Mucosa of descending colon (tissue), 3 donors: ENCODE measurements at regions not wholly inside any gene's neighbourhood (a gene's known extent, or its start where the extent isn't known, plus 50 kb on each side); places are given as distances from the start of the nearest gene placed in this dataset.

Experiments used
- ATAC-seq: fragments of 200-7000 bp; cut with Tn5 transposase; one replicate; pipeline ENCODE4 v1.9.1; 2020; ENCODE audit warnings: mild to moderate bottlenecking, moderate library complexity
- DNase-seq, 3 donors: peaks; one replicate each; pipeline ENCODE4 v3.0.0-alpha.2; 2020
- H3K36me3 ChIP-seq: fragments of 200-600 bp; one replicate; pipeline ENCODE4 v1.8.0; 2021; ENCODE audit warnings: low read depth, mild to moderate bottlenecking
- H3K4me1 ChIP-seq: fragments of 200-600 bp; one replicate; pipeline ENCODE4 v1.8.0; 2021; ENCODE audit warnings: low read depth, mild to moderate bottlenecking
- H3K4me3 ChIP-seq: fragments of 200-600 bp; one replicate; pipeline ENCODE4 v1.8.0; 2021; ENCODE audit warnings: mild to moderate bottlenecking
- H3K9me3 ChIP-seq: fragments of 200-600 bp; one replicate; pipeline ENCODE4 v1.8.0; 2021; ENCODE audit warnings: mild to moderate bottlenecking
- CTCF ChIP-seq: fragments of 200-600 bp; IDR thresholded peaks from one replicate; pipeline ENCODE4 v1.8.0; 2022; ENCODE audit warnings: antibody characterized with exemption, mild to moderate bottlenecking
- intact Hi-C, 2 donors: fragments of 100-400 bp; cut with DNase I in 1 of 2; cut with micrococcal nuclease in 1 of 2; formaldehyde crosslinking; loops; one replicate each; pipeline versions ENCODE4 v1.11.0 to v1.11.1; 2022; cut with DNase I, micrococcal nuclease
- donor health status: DM: no; HTN: no; CAD: no; lungs with moderate emphysema.
- donor health status: DM: no; HTN: no; CAD: no.
- donor health status: DM: no; HTN: yes; CAD: no.

GRCh38 chr15:99454107-99454809 lies 111.5 kb upstream of the MEF2A start:
- DNase-seq (no peak), ATAC-seq (no peak)
- Histone ChIP-seq H3K4me1 (peaks cover 8% of the 10 kb centered on the region), H3K36me3 (no peaks in the 10 kb centered on the region), H3K4me3 (no peak overlapping the region), H3K9me3 (no peaks in the 10 kb centered on the region)
- intact Hi-C loops = no loop called here
- no peak for TF ChIP-seq CTCF

GRCh38 chr15:99454941-99455788 lies 110.6 kb upstream of the MEF2A start:
- intact Hi-C loops = no loop called here
- no peak for TF ChIP-seq CTCF
- H3K36me3 ChIP-seq = no peaks in the 10 kb centered on the region
- ATAC-seq (peak; percentile 65), DNase-seq (peak in 2 of 3 donors; percentile 51 to 74)
- no peak overlapping the region for H3K4me3 ChIP-seq
- H3K4me1 ChIP-seq = peaks cover 8% of the 10 kb centered on the region
- H3K9me3 ChIP-seq = no peaks in the 10 kb centered on the region

DNA sequence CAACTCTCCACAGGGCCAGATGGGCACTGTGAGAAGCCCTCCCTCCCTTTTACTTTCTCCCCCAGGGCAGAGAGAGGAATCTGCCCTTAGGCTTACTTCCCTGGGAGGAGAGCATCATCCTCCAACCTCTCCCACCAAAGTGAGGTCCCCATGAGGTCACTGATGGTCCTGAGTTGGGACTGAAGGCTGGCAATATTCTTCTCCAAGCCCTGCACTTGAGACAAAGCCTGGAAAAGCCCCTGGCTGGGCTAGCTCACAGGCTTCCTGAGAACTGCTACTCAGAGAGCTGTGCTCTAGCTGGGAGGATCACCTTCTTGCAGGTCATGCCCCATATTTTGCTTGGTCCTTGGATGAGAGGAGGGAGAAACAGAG lies 110.0 kb upstream of the MEF2A start:
- intact Hi-C loops = no loop called here
- no peak overlapping the region for H3K4me3 ChIP-seq
- peaks cover 3% of the 10 kb centered on the region for H3K4me1 ChIP-seq
- no peak for TF ChIP-seq CTCF
- H3K9me3 ChIP-seq = no peaks in the 10 kb centered on the region
- H3K36me3 ChIP-seq = no peaks in the 10 kb centered on the region
- DNase-seq (no peak), ATAC-seq (no peak)

DNA sequence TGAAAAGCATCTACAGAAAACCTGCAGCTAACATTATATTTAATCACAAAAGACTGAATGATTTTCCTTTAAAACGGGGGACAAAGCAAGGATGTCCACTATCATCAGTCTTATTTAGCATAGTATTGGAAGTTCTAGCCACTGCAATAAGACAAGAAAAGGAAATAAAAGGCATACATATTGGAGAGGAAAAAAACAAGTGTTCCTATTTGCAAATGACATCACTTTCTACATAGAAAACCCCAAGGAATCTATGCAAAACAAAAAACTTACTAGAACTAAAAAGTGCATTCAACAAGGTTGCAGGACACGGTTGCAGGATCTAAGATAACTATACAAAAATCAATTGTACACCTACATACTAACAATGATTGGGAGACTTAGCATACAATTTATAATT lies 101.6 kb upstream of the MEF2A start:
- no peaks in the 10 kb centered on the region for H3K36me3 ChIP-seq
- intact Hi-C loops = no loop called here
- TF ChIP-seq CTCF = no peak
- H3K9me3 ChIP-seq = peaks cover 9% of the 10 kb centered on the region
- H3K4me3 ChIP-seq = no peak overlapping the region
- ATAC-seq = no peak
- H3K4me1 ChIP-seq = no peaks in the 10 kb centered on the region
- DNase-seq = no peak

DNA sequence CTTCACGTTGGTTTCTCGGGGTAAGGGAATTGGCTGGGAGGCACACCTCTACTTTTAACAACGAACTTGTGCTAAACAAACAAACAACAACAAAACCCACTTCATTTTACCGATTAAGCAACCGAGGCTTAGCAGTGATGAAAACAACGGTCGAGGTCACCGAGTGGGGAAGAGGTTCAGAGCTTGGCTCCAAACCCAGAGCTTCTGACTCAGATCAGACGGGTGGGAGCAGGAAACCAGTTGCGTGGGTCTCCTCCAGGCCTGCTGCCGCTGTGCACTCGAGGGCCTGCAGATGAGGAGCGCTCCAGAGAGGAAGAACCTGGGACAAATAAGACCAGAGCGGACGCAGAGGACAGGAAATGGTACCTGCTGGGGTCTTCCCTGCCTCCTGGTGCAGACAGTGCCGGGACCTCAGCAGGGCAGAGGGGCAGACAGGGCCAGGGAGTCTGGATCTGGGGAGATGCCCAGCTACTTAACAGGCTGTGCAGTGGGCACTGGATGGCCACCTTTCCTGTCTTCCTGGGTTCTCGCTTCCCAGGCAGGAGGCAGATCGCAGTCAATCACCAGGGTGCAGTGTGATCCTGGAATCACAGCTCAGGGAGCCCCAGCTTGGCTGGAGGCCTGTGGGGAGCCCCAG lies 99.0 kb upstream of the MEF2A start:
- no peak for DNase-seq
- ATAC-seq = no peak
- no peaks in the 10 kb centered on the region for H3K36me3 ChIP-seq
- intact Hi-C loops = no loop called here
- no peak overlapping the region for H3K4me3 ChIP-seq
- peaks cover 9% of the 10 kb centered on the region for H3K9me3 ChIP-seq
- no peaks in the 10 kb centered on the region for H3K4me1 ChIP-seq
- TF ChIP-seq CTCF = no peak
